Keratinocyte (primary cell): ENCODE measurements at regions not wholly inside any gene's neighbourhood (a gene's known extent, or its start where the extent isn't known, plus 50 kb on each side); places are given as distances from the start of the nearest gene placed in this dataset.

ENCODE experiments used
- CTCF ChIP-seq, 3 experiments: IDR thresholded peaks in 1 of 3; conservative IDR thresholded peaks in 1 of 3; optimal IDR thresholded peaks in 1 of 3; 2 replicates in 2 of 3; 3 replicates in 1 of 3; pipeline versions ENCODE3 to v1.5.1; 2011; ENCODE audit warnings: low read length in 3 of 3, mild to moderate bottlenecking in 3 of 3, moderate library complexity in 2 of 3, control low read depth in 1 of 3, inconsistent platforms in 1 of 3; ENCODE audit not compliant: insufficient read depth in 2 of 3; ENCODE audit errors: extremely low read depth in 1 of 3
- EZH2 ChIP-seq: IDR thresholded peaks from one replicate; pipeline ENCODE4 v1.6.1; 2012; ENCODE audit warnings: inconsistent platforms, mild to moderate bottlenecking, low read length, moderate library complexity

GRCh38 chr4:182083671-182084410 lies 159.4 kb upstream of the TENM3 start:
- TF ChIP-seq CTCF (optimal IDR thresholded peaks at IDR 0.05 in 1 of 3, IDR thresholded peaks at IDR 0.05 in 1 of 3, conservative IDR thresholded peaks at IDR 0.05 in 1 of 3; ENCODE audit: extremely low read depth in 1 of 3, insufficient read depth in 2 of 3, low read length in 3 of 3) (no peak), EZH2 (no peak)
